22Rv1 (cell line): ENCODE measurements at regions not wholly inside any gene's neighbourhood (a gene's known extent, or its start where the extent isn't known, plus 50 kb on each side); places are given as distances from the start of the nearest gene placed in this dataset.
"Not testable (repeated sequence)": the region's sequence is repeated elsewhere in the genome, so short reads cannot be mapped to it uniquely, and the experiment has no call there.

Source experiments
- H3K27ac ChIP-seq: fragments of 450-650 bp; 2 replicates; pipeline ENCODE4 v1.5.1; 2017
- CTCF ChIP-seq: fragments of 450-650 bp; IDR thresholded peaks from 2 replicates; pipeline ENCODE4 v1.5.1; 2017; ENCODE audit warnings: mild to moderate bottlenecking
- ZFX ChIP-seq: fragments of 450-650 bp; IDR thresholded peaks from 2 replicates; pipeline ENCODE4 v1.6.1; 2017; ENCODE audit warnings: antibody characterized with exemption, borderline replicate concordance

GRCh38 chr10:30531751-30532530 is 97.6 kb downstream of the LYZL2 start:
- TF ChIP-seq CTCF (no peak), ZFX (no peak)
- no peak overlapping the region for H3K27ac ChIP-seq

- TF ChIP-seq ZFX = no peak
- no peak for TF ChIP-seq CTCF
- no peak overlapping the region for H3K27ac ChIP-seq
These were observed 95.5 kb downstream of the MAP3K8 start for GRCh38 chr10:30529373-30529998.

DNA sequence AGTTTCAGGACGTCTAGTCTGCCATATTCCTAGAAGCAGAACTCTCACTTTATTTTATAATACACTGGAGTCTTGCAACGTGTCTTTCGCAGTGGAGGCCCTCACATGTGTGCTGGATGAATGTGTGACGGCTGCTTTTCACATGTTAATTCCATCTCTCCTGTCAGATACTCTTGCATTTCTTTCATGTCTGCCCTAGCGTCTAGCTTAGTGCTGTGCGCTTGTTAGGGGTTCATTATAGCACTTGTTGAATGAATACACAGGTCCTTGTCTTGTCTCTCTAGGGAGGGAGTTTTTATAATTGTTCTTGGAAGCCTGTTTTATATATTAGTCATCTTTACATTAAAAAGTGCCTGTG is 94.4 kb downstream of the MAP3K8 start:
- TF ChIP-seq CTCF (no peak), ZFX (no peak)
- no peak overlapping the region for H3K27ac ChIP-seq

- TF ChIP-seq ZFX (no peak), CTCF (no peak)
- no peak overlapping the region for H3K27ac ChIP-seq
These were observed 93.8 kb downstream of the MAP3K8 start for GRCh38 chr10:30527623-30528428.

DNA sequence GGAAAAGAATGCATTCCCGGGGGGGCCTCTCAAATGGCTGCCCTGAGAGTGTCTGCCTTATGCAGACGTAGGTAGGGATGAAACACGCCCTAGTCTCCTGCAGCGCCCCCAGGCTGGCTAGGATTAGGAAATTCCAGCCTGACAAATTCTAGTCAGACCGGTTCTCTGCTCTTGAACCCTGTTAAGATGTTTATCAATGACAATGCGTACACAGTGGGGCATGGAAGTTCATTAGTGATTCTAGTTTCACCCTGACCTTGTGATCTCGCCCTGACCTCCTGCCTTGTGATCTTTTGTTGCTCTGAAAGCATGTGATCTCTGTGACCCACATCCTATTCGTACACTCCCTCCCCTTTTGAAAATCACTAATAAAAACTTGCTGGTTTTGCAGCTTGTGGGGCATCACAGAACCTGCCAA is 88.7 kb downstream of the MAP3K8 start:
- peak; percentile 14; the same call in 1 of the 2 replicates for TF ChIP-seq CTCF
- not testable (repeated sequence) for H3K27ac ChIP-seq

- no peak overlapping the region for H3K27ac ChIP-seq
These were observed 84.9 kb downstream of the MAP3K8 start for GRCh38 chr10:30518907-30519306.

More at GRCh38 chr10:30518907-30519306, 84.9 kb downstream of the MAP3K8 start:
- TF ChIP-seq CTCF (no peak), ZFX (no peak)
